Common myeloid progenitor, CD34-positive (primary cell): ENCODE measurements at regions not wholly inside any gene's neighbourhood (a gene's known extent, or its start where the extent isn't known, plus 50 kb on each side); places are given as distances from the start of the nearest gene placed in this dataset.

Source experiments
- CTCF ChIA-PET: fragments of 350-600 bp; sonication (Branson Sonifier 250); formaldehyde crosslinking; loops from one replicate; lab custom pipeline; 2021; ENCODE audit warnings: antibody characterized with exemption; lab: Charles Lee
- POLR2A ChIA-PET: fragments of 350-600 bp; sonication (Branson Sonifier 250); formaldehyde crosslinking; loops from one replicate; lab custom pipeline; 2021; ENCODE audit warnings: antibody characterized with exemption; lab: Charles Lee
- DNase-seq, 3 donors: peaks; one replicate each; pipeline versions ENCODE4 v3.0.0 to v3.0.0-alpha.2; 2013
- H3K27ac ChIP-seq, 2 experiments: 1 replicate in 1 of 2; 2 replicates in 1 of 2; pipeline ENCODE4 v1.7.0; 2013; ENCODE audit warnings: inconsistent platforms in 2 of 2, low read length in 2 of 2, mild to moderate bottlenecking in 2 of 2, low read depth in 1 of 2, moderate library complexity in 1 of 2; ENCODE audit not compliant: severe bottlenecking in 2 of 2, insufficient read depth in 1 of 2, poor library complexity in 1 of 2
- H3K27me3 ChIP-seq, 5 experiments: replicated peaks in 2 of 5; 1 replicate in 3 of 5; 2 replicates in 2 of 5; pipeline versions ENCODE4 v1.6.1 to v1.7.0; 2013; ENCODE audit warnings: low read length in 4 of 5, mild to moderate bottlenecking in 2 of 5, moderate library complexity in 2 of 5, inconsistent platforms in 1 of 5; ENCODE audit not compliant: insufficient read depth in 5 of 5, control insufficient read depth in 4 of 5
- H3K36me3 ChIP-seq, 4 experiments: 1 replicate in 2 of 4; 2 replicates in 2 of 4; pipeline versions ENCODE4 v1.6.1 to v1.7.0; 2013; ENCODE audit warnings: low read length in 3 of 4, control low read depth in 1 of 4, mild to moderate bottlenecking in 1 of 4; ENCODE audit not compliant: control insufficient read depth in 4 of 4, insufficient read depth in 4 of 4
- H3K4me1 ChIP-seq, 4 experiments: 1 replicate in 3 of 4; 2 replicates in 1 of 4; pipeline versions ENCODE4 v1.6.1 to v1.7.1; 2013; ENCODE audit warnings: low read length in 3 of 4, mild to moderate bottlenecking in 3 of 4, control low read depth in 1 of 4, inconsistent platforms in 1 of 4, moderate library complexity in 1 of 4; ENCODE audit not compliant: control insufficient read depth in 4 of 4, insufficient read depth in 4 of 4; ENCODE audit errors: control extremely low read depth in 1 of 4
- H3K4me3 ChIP-seq, 7 experiments: 1 replicate in 4 of 7; 2 replicates in 3 of 7; pipeline versions ENCODE4 v1.5.1 to v1.7.0; 2013; ENCODE audit warnings: mild to moderate bottlenecking in 7 of 7, low read length in 6 of 7, moderate library complexity in 6 of 7, inconsistent platforms in 2 of 7, low read depth in 2 of 7, control low read depth in 1 of 7; ENCODE audit not compliant: insufficient read depth in 4 of 7, control insufficient read depth in 1 of 7; ENCODE audit errors: extremely low read depth in 1 of 7
- H3K9me3 ChIP-seq, 5 experiments: 1 replicate in 4 of 5; 2 replicates in 1 of 5; pipeline versions ENCODE4 v1.6.1 to v1.7.1; 2013; ENCODE audit warnings: low read length in 4 of 5, mild to moderate bottlenecking in 2 of 5, inconsistent platforms in 1 of 5, low read depth in 1 of 5, moderate library complexity in 1 of 5; ENCODE audit not compliant: control insufficient read depth in 4 of 5, insufficient read depth in 2 of 5; ENCODE audit errors: control extremely low read depth in 1 of 5
- WGBS: methylation state at CpG from one replicate; pipeline ENCODE4 v1.1.5; 2013; ENCODE audit not compliant: insufficient coverage; 5-methylcytosine and 5-hydroxymethylcytosine counted together

- no peak overlapping the region for H3K4me3 ChIP-seq
- H3K36me3 ChIP-seq: no peaks in the 10 kb centered on the region
- 0% methylated on average over 1 of the region's 2 CpGs for WGBS
- no peaks in the 10 kb centered on the region for H3K27me3 ChIP-seq
- H3K27ac ChIP-seq: no peak overlapping the region
- DNase-seq: no peak
- ChIA-PET CTCF (no interaction called here), POLR2A (no interaction called here)
- H3K9me3 ChIP-seq: no peaks in the 10 kb centered on the region
- peaks cover 13 to 99% (median 94%) of the 10 kb centered on the region in 4 experiments for H3K4me1 ChIP-seq
Observed at GRCh38 chr15:70262171-70262570, 164.5 kb upstream of the TLE3 start.

- H3K4me1 ChIP-seq: peaks cover 11 to 90% (median 85%) of the 10 kb centered on the region in 4 experiments
- H3K36me3 ChIP-seq: no peaks in the 10 kb centered on the region
- WGBS: 95% methylated on average over 4 of the region's 4 CpGs
- POLR2A ChIA-PET: no interaction called here
- DNase-seq: no peak
- CTCF ChIA-PET: no interaction called here
- no peaks in the 10 kb centered on the region for H3K27me3 ChIP-seq
- H3K9me3 ChIP-seq: no peaks in the 10 kb centered on the region
- no peak overlapping the region for H3K27ac ChIP-seq
- no peak overlapping the region for H3K4me3 ChIP-seq
Observed at GRCh38 chr15:70261083-70261482, 163.4 kb upstream of the TLE3 start.

GRCh38 chr15:70260580-70260979, 162.9 kb upstream of the TLE3 start:
- H3K36me3 ChIP-seq: no peaks in the 10 kb centered on the region
- H3K27ac ChIP-seq: no peak overlapping the region
- CTCF ChIA-PET: interaction anchor here (2.3 kb wide), 1 partner anchor 7 kb away, joined by 12 read pairs; no protein-coding TSS in a partner anchor
- WGBS: 96% methylated on average over 7 of the region's 7 CpGs
- POLR2A ChIA-PET: no interaction called here
- H3K9me3 ChIP-seq: no peaks in the 10 kb centered on the region
- no peak overlapping the region for H3K4me3 ChIP-seq
- H3K4me1 ChIP-seq: peaks cover 9 to 85% (median 80%) of the 10 kb centered on the region in 4 experiments
- H3K27me3 ChIP-seq: no peaks in the 10 kb centered on the region
- no peak for DNase-seq

GRCh38 chr15:70259640-70260508, 162.2 kb upstream of the TLE3 start:
- H3K9me3 ChIP-seq: no peaks in the 10 kb centered on the region
- ChIA-PET CTCF (interaction anchor here (1.1 to 2.3 kb wide), 3 partner anchors 8 to 78 kb away, joined by 3 to 12 read pairs (median 10); no protein-coding TSS in a partner anchor), POLR2A (no interaction called here)
- DNase-seq: peak in 1 of 3 donors; percentile 58
- no peak overlapping the region for H3K27ac ChIP-seq
- H3K4me1 ChIP-seq: peaks cover 9 to 78% (median 73%) of the 10 kb centered on the region in 4 experiments
- no peaks in the 10 kb centered on the region for H3K27me3 ChIP-seq
- H3K4me3 ChIP-seq: no peak overlapping the region
- H3K36me3 ChIP-seq: no peaks in the 10 kb centered on the region
- WGBS: 49% methylated on average over 9 of the region's 9 CpGs

GRCh38 chr15:70259028-70259424, 161.3 kb upstream of the TLE3 start:
- Histone ChIP-seq H3K36me3 (no peaks in the 10 kb centered on the region), H3K9me3 (no peaks in the 10 kb centered on the region), H3K4me1 (peaks cover 9 to 71% (median 64%) of the 10 kb centered on the region in 4 experiments), H3K4me3 (peak overlapping the region in 2 of 7 experiments; percentile 1 to 41), H3K27ac (peak overlapping the region; percentile 21 to 52), H3K27me3 (no peaks in the 10 kb centered on the region)
- CTCF ChIA-PET: interaction anchor here (0.7 to 2.3 kb wide), 8 partner anchors 9 to 94 kb away, joined by 3 to 12 read pairs (median 4); no protein-coding TSS in a partner anchor
- peak; percentile 80 to 88 (median 84) for DNase-seq
- POLR2A ChIA-PET: interaction anchor here (1.0 to 1.9 kb wide), 2 partner anchors 11 to 161 kb away, joined by 3 to 5 read pairs; partner anchors contain the start of gene TLE3
- 13% methylated on average over 11 of the region's 11 CpGs for WGBS

DNA sequence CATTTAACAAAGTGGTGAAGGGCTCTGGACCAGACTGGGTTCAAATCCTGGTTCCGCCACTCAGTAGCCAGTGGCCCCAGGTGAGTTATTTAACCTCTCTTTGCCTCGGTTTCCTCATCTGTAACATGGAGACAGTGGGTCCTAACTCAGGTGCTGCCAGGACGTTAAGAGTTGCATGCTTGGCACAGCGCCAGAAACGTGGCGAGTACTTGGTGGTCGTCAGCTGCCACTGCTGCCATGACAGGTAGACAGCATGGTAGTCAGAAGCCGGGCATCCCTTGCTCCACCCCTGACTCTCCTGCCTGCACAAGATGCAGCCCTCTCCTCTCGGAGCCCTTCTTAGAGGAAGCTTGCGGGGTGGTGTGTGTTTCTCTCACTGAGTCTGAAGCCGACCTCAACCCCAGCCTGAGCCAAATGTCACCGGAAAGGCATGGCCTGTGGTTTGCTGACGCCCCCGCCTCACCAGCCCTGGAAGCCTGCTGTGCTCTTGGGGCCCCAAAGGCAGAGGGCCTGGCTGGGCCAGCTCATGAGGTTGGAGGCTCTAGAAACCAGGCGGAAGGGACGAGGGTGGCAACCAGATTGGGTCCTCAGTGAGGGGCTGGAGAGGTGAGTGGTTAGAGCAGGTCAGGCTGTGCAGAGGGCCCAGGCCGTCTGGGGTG, 160.8 kb upstream of the TLE3 start:
- WGBS: 13% methylated on average over 14 of the region's 17 CpGs
- Histone ChIP-seq H3K27me3 (no peaks in the 10 kb centered on the region), H3K27ac (peak overlapping the region; percentile 21 to 52), H3K36me3 (no peaks in the 10 kb centered on the region), H3K4me3 (peak overlapping the region in 2 of 7 experiments; percentile 1 to 41), H3K4me1 (peaks cover 6 to 66% (median 59%) of the 10 kb centered on the region in 4 experiments), H3K9me3 (no peaks in the 10 kb centered on the region)
- DNase-seq: peak; percentile 82 to 98 (median 97)
- ChIA-PET POLR2A (interaction anchor here (1.0 to 1.9 kb wide), 2 partner anchors 11 to 161 kb away, joined by 3 to 5 read pairs; partner anchors contain the start of gene TLE3), CTCF (interaction anchor here (0.7 to 2.3 kb wide), 8 partner anchors 9 to 229 kb away, joined by 3 to 12 read pairs (median 4); no protein-coding TSS in a partner anchor)
